ENCODE measurements at regions not wholly inside any gene's neighbourhood (a gene's known extent, or its start where the extent isn't known, plus 50 kb on each side); places are given as distances from the start of the nearest gene placed in this dataset.
"Not testable (repeated sequence)": the region's sequence is repeated elsewhere in the genome, so short reads cannot be mapped to it uniquely, and the experiment has no call there.

- no peaks in the 10 kb centered on the region for H3K27me3 ChIP-seq
- H3K27ac ChIP-seq: no peak overlapping the region
- no peaks in the 10 kb centered on the region for H3K9me3 ChIP-seq
- no peak overlapping the region for H3K4me3 ChIP-seq
- DNase-seq (ENCODE audit: low spot score in 2 of 2): no peak
- no peaks in the 10 kb centered on the region for H3K36me3 ChIP-seq
- no peak for TF ChIP-seq CTCF (IDR thresholded peaks at IDR 0.05)
- intact Hi-C loops (cut with DNase I): no loop called here
- H3K4me1 ChIP-seq: no peaks in the 10 kb centered on the region
Observed at GRCh38 chr4:101630319-101630986, 160.1 kb upstream of the BANK1 start.

- Histone ChIP-seq H3K9me3 (no peaks in the 10 kb centered on the region), H3K27me3 (no peaks in the 10 kb centered on the region), H3K4me1 (no peaks in the 10 kb centered on the region), H3K36me3 (no peaks in the 10 kb centered on the region), H3K4me3 (no peak overlapping the region), H3K27ac (no peak overlapping the region)
- TF ChIP-seq CTCF (IDR thresholded peaks at IDR 0.05): no peak
- intact Hi-C loops (cut with DNase I): no loop called here
- no peak for DNase-seq (ENCODE audit: low spot score in 2 of 2)
Observed at GRCh38 chr4:101621120-101621519, 169.4 kb upstream of the BANK1 start.

- Histone ChIP-seq H3K4me3 (no peak overlapping the region), H3K4me1 (no peaks in the 10 kb centered on the region), H3K27me3 (no peaks in the 10 kb centered on the region), H3K36me3 (no peaks in the 10 kb centered on the region), H3K27ac (no peak overlapping the region), H3K9me3 (no peaks in the 10 kb centered on the region)
- intact Hi-C loops (cut with DNase I): no loop called here
- no peak for TF ChIP-seq CTCF (IDR thresholded peaks at IDR 0.05)
- DNase-seq (ENCODE audit: low spot score in 2 of 2): no peak
Observed at GRCh38 chr4:101615652-101616051, 174.9 kb upstream of the BANK1 start.

GRCh38 chr4:101606989-101607388 lies 183.5 kb upstream of the BANK1 start:
- H3K36me3 ChIP-seq; H3K4me3 ChIP-seq; DNase-seq (ENCODE audit: low spot score in 2 of 2); intact Hi-C loops (cut with DNase I); H3K4me1 ChIP-seq; H3K27me3 ChIP-seq; H3K9me3 ChIP-seq; H3K27ac ChIP-seq: not testable (repeated sequence)

- H3K4me1 ChIP-seq: no peaks in the 10 kb centered on the region
- no peaks in the 10 kb centered on the region for H3K36me3 ChIP-seq
- H3K9me3 ChIP-seq: no peaks in the 10 kb centered on the region
- no peak for DNase-seq (ENCODE audit: low spot score in 2 of 2)
- intact Hi-C loops (cut with DNase I): no loop called here
- H3K27me3 ChIP-seq: no peaks in the 10 kb centered on the region
- H3K27ac ChIP-seq: no peak overlapping the region
- no peak for TF ChIP-seq CTCF (IDR thresholded peaks at IDR 0.05)
- H3K4me3 ChIP-seq: no peak overlapping the region
Observed at GRCh38 chr4:101604976-101605375, 185.6 kb upstream of the BANK1 start.

- Histone ChIP-seq H3K9me3 (no peaks in the 10 kb centered on the region), H3K27ac (no peak overlapping the region), H3K4me1 (no peaks in the 10 kb centered on the region), H3K4me3 (no peak overlapping the region), H3K36me3 (no peaks in the 10 kb centered on the region), H3K27me3 (no peaks in the 10 kb centered on the region)
- intact Hi-C loops (cut with DNase I): no loop called here
- DNase-seq (ENCODE audit: low spot score in 2 of 2): no peak
- TF ChIP-seq CTCF (IDR thresholded peaks at IDR 0.05): no peak
Observed at GRCh38 chr4:101600287-101600686, 190.2 kb upstream of the BANK1 start.

All from ascending aorta (tissue), 2 donors.